ENCODE measurements at regions not wholly inside any gene's neighbourhood (a gene's known extent, or its start where the extent isn't known, plus 50 kb on each side); places are given as distances from the start of the nearest gene placed in this dataset.

- no peak overlapping the region for H3K27ac ChIP-seq
- H3K4me3 ChIP-seq, result no peak overlapping the region
- H3K36me3 ChIP-seq, result peaks cover 0 to 56% of the 10 kb centered on the region in 2 donors
- 72 to 77% methylated on average over 3 to 4 of the region's 4 CpGs for WGBS, 2 donors (ENCODE audit: low coverage in 1 of 2)
- TF ChIP-seq POLR2A (IDR thresholded peaks at IDR 0.05) (no peak), POLR2AphosphoS5 (IDR thresholded peaks at IDR 0.05) (no peak), CTCF (IDR thresholded peaks at IDR 0.05) (no peak), EP300 (IDR thresholded peaks at IDR 0.05) (no peak)
- no peaks in the 10 kb centered on the region for H3K9me3 ChIP-seq
- H3K27me3 ChIP-seq, result no peaks in the 10 kb centered on the region
- no peaks in the 10 kb centered on the region for H3K4me1 ChIP-seq
- no peak for ATAC-seq
Measured at GRCh38 chr1:219989766-219990165, 56.5 kb downstream of the EPRS1 start.

GRCh38 chr1:219988818-219989217 is 57.5 kb downstream of the EPRS1 start:
- no peaks in the 10 kb centered on the region for H3K4me1 ChIP-seq
- TF ChIP-seq CTCF (IDR thresholded peaks at IDR 0.05), result no peak
- TF ChIP-seq EP300 (IDR thresholded peaks at IDR 0.05), result no peak
- TF ChIP-seq POLR2A (IDR thresholded peaks at IDR 0.05), result no peak
- TF ChIP-seq POLR2AphosphoS5 (IDR thresholded peaks at IDR 0.05), result no peak
- peaks cover 0 to 60% of the 10 kb centered on the region in 2 donors for H3K36me3 ChIP-seq
- H3K27ac ChIP-seq, result no peak overlapping the region
- no peak overlapping the region for H3K4me3 ChIP-seq
- no peaks in the 10 kb centered on the region for H3K9me3 ChIP-seq
- no peak for ATAC-seq
- H3K27me3 ChIP-seq, result no peaks in the 10 kb centered on the region

- Histone ChIP-seq H3K4me1 (no peaks in the 10 kb centered on the region), H3K9me3 (no peaks in the 10 kb centered on the region), H3K4me3 (no peak overlapping the region), H3K27me3 (no peaks in the 10 kb centered on the region), H3K27ac (no peak overlapping the region), H3K36me3 (peaks cover 0 to 60% of the 10 kb centered on the region in 2 donors)
- WGBS, 2 donors (ENCODE audit: low coverage in 1 of 2), result 90 to 92% methylated on average over 4 to 5 of the region's 5 CpGs
- TF ChIP-seq EP300 (IDR thresholded peaks at IDR 0.05), result no peak
- no peak for TF ChIP-seq POLR2AphosphoS5 (IDR thresholded peaks at IDR 0.05)
- TF ChIP-seq CTCF (IDR thresholded peaks at IDR 0.05), result no peak
- no peak for TF ChIP-seq POLR2A (IDR thresholded peaks at IDR 0.05)
- no peak for ATAC-seq
Measured at GRCh38 chr1:219988387-219988786, 57.9 kb downstream of the EPRS1 start.

- Histone ChIP-seq H3K4me1 (no peaks in the 10 kb centered on the region), H3K27me3 (no peaks in the 10 kb centered on the region), H3K36me3 (peaks cover 0 to 62% of the 10 kb centered on the region in 2 donors), H3K27ac (no peak overlapping the region), H3K9me3 (no peaks in the 10 kb centered on the region), H3K4me3 (no peak overlapping the region)
- TF ChIP-seq CTCF (IDR thresholded peaks at IDR 0.05) (no peak), EP300 (IDR thresholded peaks at IDR 0.05) (no peak), POLR2A (IDR thresholded peaks at IDR 0.05) (no peak), POLR2AphosphoS5 (IDR thresholded peaks at IDR 0.05) (no peak)
- 100% methylated on average over 2 of the region's 2 CpGs for WGBS, 2 donors (ENCODE audit: low coverage in 1 of 2)
- ATAC-seq, result no peak
Measured at GRCh38 chr1:219987325-219987724, 59.0 kb upstream of the SLC30A10 start.

GRCh38 chr1:219985169-219985568 is 56.8 kb upstream of the SLC30A10 start:
- ATAC-seq, result no peak
- WGBS, 2 donors (ENCODE audit: low coverage in 1 of 2), result 100% methylated on average over 3 of the region's 3 CpGs; no CpG with 5 or more reads in 1 of the 2 donors
- no peak overlapping the region for H3K4me3 ChIP-seq

More at GRCh38 chr1:219985169-219985568, 56.8 kb upstream of the SLC30A10 start:
- H3K4me1 ChIP-seq, result no peaks in the 10 kb centered on the region
- peaks cover 0 to 83% of the 10 kb centered on the region in 2 donors for H3K36me3 ChIP-seq
- TF ChIP-seq POLR2A (IDR thresholded peaks at IDR 0.05), result no peak
- TF ChIP-seq EP300 (IDR thresholded peaks at IDR 0.05), result no peak
- no peak for TF ChIP-seq CTCF (IDR thresholded peaks at IDR 0.05)
- no peak for TF ChIP-seq POLR2AphosphoS5 (IDR thresholded peaks at IDR 0.05)
- no peaks in the 10 kb centered on the region for H3K9me3 ChIP-seq
- H3K27me3 ChIP-seq, result no peaks in the 10 kb centered on the region
- no peak overlapping the region for H3K27ac ChIP-seq

Data from gastroesophageal sphincter (tissue), 4 donors.